SK-N-SH treated with all-trans-retinoic acid at 6 μM for 48 hours (cell line): ENCODE measurements at regions not wholly inside any gene's neighbourhood (a gene's known extent, or its start where the extent isn't known, plus 50 kb on each side); places are given as distances from the start of the nearest gene placed in this dataset.

Experiments used
- ATAC-seq: fragments of 200-7000 bp; cut with Tn5 transposase; 3 replicates; pipeline ENCODE4 v1.9.1; 2020; ENCODE audit warnings: mild to moderate bottlenecking, moderate library complexity
- BACH2 ChIP-seq: fragments of 250-450 bp; sonication (Bioruptor Pico); IDR thresholded peaks from 2 replicates; pipeline ENCODE4 v1.9.0; 2021; ENCODE audit warnings: mild to moderate bottlenecking, borderline replicate concordance
- CREB5 ChIP-seq: fragments of 250-450 bp; sonication (Bioruptor Pico); IDR thresholded peaks from 2 replicates; pipeline ENCODE4 v1.5.1; 2020; ENCODE audit warnings: low read depth, mild to moderate bottlenecking, moderate library complexity
- CSDC2 ChIP-seq: fragments of 250-450 bp; sonication (Bioruptor Pico); IDR thresholded peaks from 2 replicates; pipeline ENCODE4 v1.5.0; 2020; ENCODE audit warnings: mild to moderate bottlenecking, moderate library complexity
- CSRNP3 ChIP-seq: fragments of 250-450 bp; sonication (Bioruptor Pico); IDR thresholded peaks from 2 replicates; pipeline ENCODE4 v1.5.1; 2021; ENCODE audit warnings: mild to moderate bottlenecking, moderate library complexity
- ESRRG ChIP-seq: fragments of 250-450 bp; sonication (Bioruptor Pico); IDR thresholded peaks from 2 replicates; pipeline ENCODE4 v1.6.1; 2021; ENCODE audit warnings: mild to moderate bottlenecking
- GLIS3 ChIP-seq: fragments of 250-450 bp; sonication (Bioruptor Pico); IDR thresholded peaks from 2 replicates; pipeline ENCODE4 v1.5.0; 2020; ENCODE audit warnings: mild to moderate bottlenecking, moderate library complexity
- ISL1 ChIP-seq: fragments of 250-450 bp; sonication (Bioruptor Pico); IDR thresholded peaks from 2 replicates; pipeline ENCODE4 v2.1.2; 2022; ENCODE audit warnings: mild to moderate bottlenecking, moderate library complexity
- OSR1 ChIP-seq: fragments of 250-450 bp; sonication (Bioruptor Pico); IDR thresholded peaks from 2 replicates; pipeline ENCODE4 v1.8.0; 2022; ENCODE audit warnings: moderate library complexity, mild to moderate bottlenecking, inconsistent platforms
- PPARA ChIP-seq: fragments of 250-450 bp; sonication (Bioruptor Pico); IDR thresholded peaks from 2 replicates; pipeline ENCODE4 v1.5.0; 2020; ENCODE audit warnings: mild to moderate bottlenecking, borderline replicate concordance
- RARB ChIP-seq: fragments of 250-450 bp; sonication (Bioruptor Pico); IDR thresholded peaks from 2 replicates; pipeline ENCODE4 v1.8.0; 2021; ENCODE audit warnings: mild to moderate bottlenecking, moderate library complexity
- SNAI2 ChIP-seq: fragments of 250-450 bp; sonication (Bioruptor Pico); IDR thresholded peaks from 2 replicates; pipeline ENCODE4 v1.5.0; 2020; ENCODE audit warnings: mild to moderate bottlenecking, moderate library complexity
- TCF4 ChIP-seq: fragments of 250-450 bp; sonication (Bioruptor Pico); IDR thresholded peaks from 2 replicates; pipeline ENCODE4 v1.8.0; 2021; ENCODE audit warnings: mild to moderate bottlenecking, moderate library complexity, borderline replicate concordance
- TOX ChIP-seq: fragments of 250-450 bp; sonication (Bioruptor Pico); IDR thresholded peaks from 2 replicates; pipeline ENCODE4 v1.8.0; 2021; ENCODE audit warnings: mild to moderate bottlenecking, moderate library complexity, borderline replicate concordance
- TSHZ2 ChIP-seq: fragments of 250-450 bp; sonication (Bioruptor Pico); IDR thresholded peaks from 2 replicates; pipeline ENCODE4 v1.5.0; 2020; ENCODE audit warnings: mild to moderate bottlenecking, moderate library complexity
- ZC3H10 ChIP-seq: fragments of 250-450 bp; sonication (Bioruptor Pico); IDR thresholded peaks from 2 replicates; pipeline ENCODE4 v1.5.1; 2021; ENCODE audit warnings: mild to moderate bottlenecking, moderate library complexity
- ZFP3 ChIP-seq: fragments of 250-450 bp; sonication (Bioruptor Pico); IDR thresholded peaks from 2 replicates; pipeline ENCODE4 v1.5.0; 2020; ENCODE audit warnings: mild to moderate bottlenecking, moderate library complexity
- ZFP30 ChIP-seq: fragments of 450-650 bp; formaldehyde crosslinking; IDR thresholded peaks from 2 replicates; pipeline ENCODE4 v1.5.0; 2022; ENCODE audit warnings: mild to moderate bottlenecking, moderate library complexity
- ZNF565 ChIP-seq: fragments of 450-650 bp; formaldehyde crosslinking; conservative IDR thresholded peaks from 2 replicates; pipeline ENCODE4 v1.5.0; 2020; ENCODE audit warnings: low read depth, mild to moderate bottlenecking, moderate library complexity
- ZNF70 ChIP-seq: fragments of 450-650 bp; formaldehyde crosslinking; IDR thresholded peaks from 2 replicates; pipeline ENCODE4 v1.5.0; 2020; ENCODE audit warnings: mild to moderate bottlenecking, moderate library complexity
- TF ChIP-seq, protein P1 (sequence below): fragments of 250-450 bp; sonication (Bioruptor Pico); IDR thresholded peaks from 2 replicates; pipeline ENCODE4 v1.8.0; 2021; ENCODE audit warnings: low read depth, mild to moderate bottlenecking, moderate library complexity, borderline replicate concordance
- TF ChIP-seq, protein P2 (sequence below): fragments of 250-450 bp; sonication (Bioruptor Pico); IDR thresholded peaks from 2 replicates; pipeline ENCODE4 v1.8.0; 2020; ENCODE audit warnings: mild to moderate bottlenecking, moderate library complexity, borderline replicate concordance

- ATAC-seq: no peak; the same call in 2 of the 3 replicates
- no peak for TF ChIP-seq ISL1
- TF ChIP-seq TOX (CRISPR knock-in tag): no peak
- no peak for TF ChIP-seq RARB
- no peak for TF ChIP-seq GLIS3 (CRISPR knock-in tag)
- TF ChIP-seq ZNF70 (CRISPR knock-in tag): no peak
- no peak for TF ChIP-seq PPARA (CRISPR knock-in tag)
- no peak for TF ChIP-seq TSHZ2 (CRISPR knock-in tag)
- TF ChIP-seq ZC3H10: no peak
- TF ChIP-seq, all 23 proteins: peak for 0
Measured at GRCh38 chr7:79782256-79782655, 328.8 kb upstream of the MAGI2 start.

- no peak for TF ChIP-seq OSR1 (CRISPR knock-in tag)
- peak; percentile 64; the same call in 1 of the 2 replicates for TF ChIP-seq TCF4
- TF ChIP-seq ISL1: peak; percentile 70
- peak; percentile 71; the same call in 1 of the 2 replicates for TF ChIP-seq TOX (CRISPR knock-in tag)
- TF ChIP-seq ZNF70 (CRISPR knock-in tag): no peak
- 0 out of 2 replicates have a peak, but pooled peaks have one; percentile 61 for TF ChIP-seq ESRRG (CRISPR knock-in tag)
- TF ChIP-seq RARB: no peak; the same call in 1 of the 2 replicates
- no peak for TF ChIP-seq ZFP3 (CRISPR knock-in tag)
- no peak for TF ChIP-seq GLIS3 (CRISPR knock-in tag)
- TF ChIP-seq PPARA (CRISPR knock-in tag): no peak
- peak; percentile 9; the same call in 1 of the 2 replicates for TF ChIP-seq CSDC2 (CRISPR knock-in tag)
- TF ChIP-seq CSRNP3 (CRISPR knock-in tag): 0 out of 2 replicates have a peak, but pooled peaks have one; percentile 38
- TF ChIP-seq ZFP30: no peak
- no peak for TF ChIP-seq SNAI2 (CRISPR knock-in tag)
- 0 out of 2 replicates have a peak, but pooled peaks have one; percentile 17 for TF ChIP-seq ZNF565 (CRISPR knock-in tag)
- no peak for TF ChIP-seq CREB5
- peak; percentile 87 for TF ChIP-seq TSHZ2 (CRISPR knock-in tag)
- TF ChIP-seq, all 23 proteins: peak for 8
- peak; percentile 85 for ATAC-seq
Measured at GRCh38 chr7:79781716-79782115, 328.2 kb upstream of the MAGI2 start.

DNA sequence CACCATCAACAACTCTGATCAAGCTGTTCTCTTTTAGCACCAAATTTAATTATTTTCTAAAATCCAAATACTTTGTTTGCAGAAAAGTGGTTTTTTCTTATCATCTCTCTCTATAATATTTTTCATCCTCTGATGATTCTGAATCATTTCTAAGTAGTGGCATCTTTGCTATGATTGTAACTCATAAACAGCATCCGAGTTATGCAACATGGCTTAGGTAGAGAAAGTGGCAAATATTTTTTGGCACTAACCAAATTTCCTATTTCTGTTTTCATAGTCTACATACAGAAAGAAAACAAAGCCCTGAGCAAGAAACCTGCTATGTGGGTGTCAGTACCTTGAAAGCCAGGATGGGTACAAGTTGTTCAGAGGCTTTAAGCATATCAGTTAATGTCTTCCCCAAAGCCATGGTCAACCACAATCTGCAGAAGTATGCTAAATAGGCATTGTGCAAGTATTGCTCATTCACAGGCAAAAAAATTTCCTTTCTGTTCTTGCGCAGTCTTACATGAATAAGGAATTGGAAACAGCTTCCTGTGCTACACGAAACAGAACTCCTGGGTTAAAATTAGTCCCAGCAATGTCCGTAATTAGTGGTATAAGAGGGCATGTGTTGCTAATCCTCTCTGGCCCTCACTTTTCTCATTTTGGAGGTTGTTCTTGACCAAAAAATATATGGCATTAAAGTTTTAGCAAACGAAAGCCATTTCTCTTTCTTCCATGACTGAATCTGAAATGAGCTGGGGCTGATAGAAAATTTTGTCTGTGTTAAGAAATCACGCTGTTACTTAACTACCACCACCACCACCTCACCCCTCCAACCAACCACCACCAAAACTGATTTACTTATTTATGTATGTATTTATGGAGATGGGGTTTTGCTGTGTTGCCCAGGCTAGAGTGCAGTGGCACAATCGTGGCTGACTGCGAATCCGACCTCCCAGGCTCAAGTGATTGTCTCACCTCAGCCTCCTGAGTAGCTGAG, 325.6 kb upstream of the MAGI2 start:
- peak; percentile 72 for ATAC-seq
- TF ChIP-seq, protein P1, sequence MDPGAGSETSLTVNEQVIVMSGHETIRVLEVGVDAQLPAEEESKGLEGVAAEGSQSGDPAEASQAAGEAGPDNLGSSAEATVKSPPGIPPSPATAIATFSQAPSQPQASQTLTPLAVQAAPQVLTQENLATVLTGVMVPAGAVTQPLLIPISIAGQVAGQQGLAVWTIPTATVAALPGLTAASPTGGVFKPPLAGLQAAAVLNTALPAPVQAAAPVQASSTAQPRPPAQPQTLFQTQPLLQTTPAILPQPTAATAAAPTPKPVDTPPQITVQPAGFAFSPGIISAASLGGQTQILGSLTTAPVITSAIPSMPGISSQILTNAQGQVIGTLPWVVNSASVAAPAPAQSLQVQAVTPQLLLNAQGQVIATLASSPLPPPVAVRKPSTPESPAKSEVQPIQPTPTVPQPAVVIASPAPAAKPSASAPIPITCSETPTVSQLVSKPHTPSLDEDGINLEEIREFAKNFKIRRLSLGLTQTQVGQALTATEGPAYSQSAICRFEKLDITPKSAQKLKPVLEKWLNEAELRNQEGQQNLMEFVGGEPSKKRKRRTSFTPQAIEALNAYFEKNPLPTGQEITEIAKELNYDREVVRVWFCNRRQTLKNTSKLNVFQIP (CRISPR knock-in tag): no peak
- TF ChIP-seq RARB: no peak
- no peak for TF ChIP-seq ZC3H10
- TF ChIP-seq TSHZ2 (CRISPR knock-in tag): no peak
- TF ChIP-seq, protein P2, sequence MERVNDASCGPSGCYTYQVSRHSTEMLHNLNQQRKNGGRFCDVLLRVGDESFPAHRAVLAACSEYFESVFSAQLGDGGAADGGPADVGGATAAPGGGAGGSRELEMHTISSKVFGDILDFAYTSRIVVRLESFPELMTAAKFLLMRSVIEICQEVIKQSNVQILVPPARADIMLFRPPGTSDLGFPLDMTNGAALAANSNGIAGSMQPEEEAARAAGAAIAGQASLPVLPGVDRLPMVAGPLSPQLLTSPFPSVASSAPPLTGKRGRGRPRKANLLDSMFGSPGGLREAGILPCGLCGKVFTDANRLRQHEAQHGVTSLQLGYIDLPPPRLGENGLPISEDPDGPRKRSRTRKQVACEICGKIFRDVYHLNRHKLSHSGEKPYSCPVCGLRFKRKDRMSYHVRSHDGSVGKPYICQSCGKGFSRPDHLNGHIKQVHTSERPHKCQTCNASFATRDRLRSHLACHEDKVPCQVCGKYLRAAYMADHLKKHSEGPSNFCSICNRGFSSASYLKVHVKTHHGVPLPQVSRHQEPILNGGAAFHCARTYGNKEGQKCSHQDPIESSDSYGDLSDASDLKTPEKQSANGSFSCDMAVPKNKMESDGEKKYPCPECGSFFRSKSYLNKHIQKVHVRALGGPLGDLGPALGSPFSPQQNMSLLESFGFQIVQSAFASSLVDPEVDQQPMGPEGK (CRISPR knock-in tag): no peak
- TF ChIP-seq BACH2 (CRISPR knock-in tag): no peak
